IMR-90 (cell line): ENCODE measurements at regions not wholly inside any gene's neighbourhood (a gene's known extent, or its start where the extent isn't known, plus 50 kb on each side); places are given as distances from the start of the nearest gene placed in this dataset.

Experiments
- ATAC-seq: fragments of 200-7000 bp; cut with Tn5 transposase; 2 replicates; pipeline ENCODE4 v1.9.1; 2020; ENCODE audit warnings: low read depth, mild to moderate bottlenecking, moderate library complexity
- BruUV-seq: library from RNA; stranded (reverse); fragments of 400-500 nt; replicated peaks from 2 replicates; lab custom pipeline; 2021; lab: Mats Ljungman, UMichigan
- CTCF ChIA-PET: fragments of 300-600 bp; formaldehyde crosslinking; extraction: SDS; loops from one replicate; lab custom pipeline; 2021; ENCODE audit warnings: antibody characterized with exemption; lab: Yijun Ruan, JAX
- POLR2A ChIA-PET: fragments of 300-600 bp; sonication (Branson Sonifier 250); formaldehyde crosslinking; loops from one replicate; lab custom pipeline; 2022; ENCODE audit warnings: antibody characterized with exemption; ENCODE audit not compliant: unreplicated experiment; lab: Charles Lee
- DNase-seq: peaks from one replicate; pipeline ENCODE4 v3.0.0; 2013
- H2AFZ ChIP-seq: replicated peaks from 2 replicates; pipeline ENCODE3; 2013; ENCODE audit warnings: low read length, mild to moderate bottlenecking; ENCODE audit not compliant: poor library complexity
- H2AK5ac ChIP-seq: 2 replicates; pipeline ENCODE4 v1.6.1; 2013; ENCODE audit warnings: low read depth, low read length, inconsistent platforms
- H2AK9ac ChIP-seq: replicated peaks from 2 replicates; pipeline ENCODE3; 2013; ENCODE audit warnings: mild to moderate bottlenecking, low read depth, low read length, moderate library complexity; ENCODE audit not compliant: poor library complexity
- H2BK120ac ChIP-seq: 2 replicates; pipeline ENCODE4 v1.6.1; 2013; ENCODE audit warnings: low read depth, low read length, inconsistent platforms
- H2BK15ac ChIP-seq: 3 replicates; pipeline ENCODE4 v1.6.1; 2013; ENCODE audit warnings: low read depth, low read length, inconsistent platforms
- H2BK20ac ChIP-seq: 2 replicates; pipeline ENCODE4 v1.6.1; 2013; ENCODE audit warnings: low read depth, mild to moderate bottlenecking, inconsistent platforms, low read length, moderate library complexity
- H2BK5ac ChIP-seq: 2 replicates; pipeline ENCODE4 v1.6.1; 2013; ENCODE audit warnings: mild to moderate bottlenecking, low read depth, low read length, inconsistent platforms; ENCODE audit not compliant: poor library complexity, severe bottlenecking
- H3K14ac ChIP-seq: replicated peaks from 2 replicates; pipeline ENCODE4 v1.6.1; 2013; ENCODE audit warnings: low read depth, low read length, inconsistent platforms
- H3K18ac ChIP-seq: 2 replicates; pipeline ENCODE4 v1.6.1; 2013; ENCODE audit warnings: low read depth, low read length, control low read depth
- H3K23ac ChIP-seq: 2 replicates; pipeline ENCODE4 v1.6.1; 2013; ENCODE audit warnings: low read depth, low read length, inconsistent platforms
- H3K27ac ChIP-seq: 2 replicates; pipeline ENCODE4 v1.5.1; 2013; ENCODE audit warnings: mild to moderate bottlenecking, control low read depth, low read length; ENCODE audit not compliant: insufficient read depth
- H3K27me3 ChIP-seq: 2 replicates; pipeline ENCODE4 v1.6.1; 2013; ENCODE audit warnings: low read length; ENCODE audit not compliant: control insufficient read depth, insufficient read depth
- H3K36me3 ChIP-seq: 2 replicates; pipeline ENCODE4 v1.6.1; 2013; ENCODE audit warnings: low read length, mixed read lengths; ENCODE audit not compliant: control insufficient read depth, insufficient read depth
- H3K4ac ChIP-seq: 2 replicates; pipeline ENCODE4 v1.6.1; 2013; ENCODE audit warnings: low read depth, low read length, inconsistent platforms
- H3K4me1 ChIP-seq: 2 replicates; pipeline ENCODE4 v1.6.1; 2013; ENCODE audit warnings: low read length, mixed read lengths; ENCODE audit not compliant: control insufficient read depth, insufficient read depth
- H3K4me2 ChIP-seq: 2 replicates; pipeline ENCODE4 v1.6.1; 2013; ENCODE audit warnings: low read depth, mild to moderate bottlenecking, control low read depth, low read length, moderate library complexity
- H3K4me3 ChIP-seq: 2 replicates; pipeline ENCODE4 v1.5.1; 2013; ENCODE audit warnings: low read depth, mild to moderate bottlenecking, control low read depth, low read length, moderate library complexity; ENCODE audit not compliant: insufficient read depth
- H3K56ac ChIP-seq: 2 replicates; pipeline ENCODE4 v1.6.1; 2013; ENCODE audit warnings: low read length, inconsistent platforms; ENCODE audit not compliant: insufficient read depth; ENCODE audit errors: extremely low read depth
- H3K79me1 ChIP-seq, 2 experiments: 2 replicates each; pipeline ENCODE4 v1.6.1; 2013; ENCODE audit warnings: low read length in 2 of 2, inconsistent platforms in 1 of 2, low read depth in 1 of 2
- H3K9ac ChIP-seq: 2 replicates; pipeline ENCODE4 v1.6.1; 2013; ENCODE audit warnings: low read depth, low read length, control low read depth
- H3K9me1 ChIP-seq: 2 replicates; pipeline ENCODE4 v1.6.1; 2013; ENCODE audit warnings: low read length, inconsistent platforms; ENCODE audit not compliant: insufficient read depth
- H3K9me3 ChIP-seq: 2 replicates; pipeline ENCODE4 v1.6.1; 2013; ENCODE audit warnings: low read length; ENCODE audit not compliant: control insufficient read depth, insufficient read depth
- H4K20me1 ChIP-seq: 2 replicates; pipeline ENCODE4 v1.6.1; 2013; ENCODE audit warnings: low read length, inconsistent platforms; ENCODE audit not compliant: insufficient read depth
- H4K5ac ChIP-seq: 2 replicates; pipeline ENCODE4 v1.6.1; 2013; ENCODE audit warnings: mild to moderate bottlenecking, low read depth, low read length, control low read depth
- H4K8ac ChIP-seq, 2 experiments: 2 replicates each; pipeline ENCODE4 v1.6.1; 2013; ENCODE audit warnings: low read depth in 2 of 2, low read length in 2 of 2, control low read depth in 1 of 2, inconsistent platforms in 1 of 2
- H4K91ac ChIP-seq: 2 replicates; pipeline ENCODE4 v1.6.1; 2013; ENCODE audit warnings: low read depth, low read length, inconsistent platforms; ENCODE audit not compliant: insufficient read depth
- BHLHE40 ChIP-seq: fragments of 150-350 bp; IDR thresholded peaks from 2 replicates; pipeline ENCODE4 v1.6.1; 2016; ENCODE audit warnings: mild to moderate bottlenecking, low read depth, low read length
- CEBPB ChIP-seq: IDR thresholded peaks from 2 replicates; pipeline ENCODE4 v1.6.1; 2012; ENCODE audit warnings: low read depth, low read length, improper control_type of control experiment
- CHD1 ChIP-seq: IDR thresholded peaks from 2 replicates; pipeline ENCODE4 v1.6.1; 2012; ENCODE audit warnings: low read depth, low read length, improper control_type of control experiment
- CTCF ChIP-seq: conservative IDR thresholded peaks from 2 replicates; pipeline ENCODE4 v1.5.1; 2012; ENCODE audit warnings: mild to moderate bottlenecking, low read depth, low read length, improper control_type of control experiment
- ELK1 ChIP-seq: fragments of 150-350 bp; IDR thresholded peaks from 2 replicates; pipeline ENCODE4 v1.6.1; 2016; ENCODE audit warnings: low read depth, mild to moderate bottlenecking, low read length, moderate library complexity, borderline replicate concordance
- FOS ChIP-seq: fragments of 150-350 bp; IDR thresholded peaks from 2 replicates; pipeline ENCODE4 v1.6.1; 2016; ENCODE audit warnings: low read depth, low read length
- MAFK ChIP-seq: IDR thresholded peaks from 2 replicates; pipeline ENCODE4 v1.6.1; 2012; ENCODE audit warnings: low read depth, low read length, improper control_type of control experiment
- MAZ ChIP-seq: IDR thresholded peaks from 2 replicates; pipeline ENCODE4 v1.6.1; 2012; ENCODE audit warnings: low read depth, mild to moderate bottlenecking, low read length, improper control_type of control experiment, moderate library complexity, borderline replicate concordance
- MXI1 ChIP-seq: IDR thresholded peaks from 2 replicates; pipeline ENCODE4 v1.6.1; 2012; ENCODE audit warnings: low read depth, mild to moderate bottlenecking, low read length, moderate library complexity, borderline replicate concordance
- NFE2L2 ChIP-seq: fragments of 150-350 bp; IDR thresholded peaks from 2 replicates; pipeline ENCODE4 v1.6.1; 2016; ENCODE audit warnings: low read depth, mild to moderate bottlenecking, low read length
- POLR2A ChIP-seq: IDR thresholded peaks from 2 replicates; pipeline ENCODE4 v1.6.1; 2012; ENCODE audit warnings: mild to moderate bottlenecking, low read depth, low read length
- RAD21 ChIP-seq: IDR thresholded peaks from 2 replicates; pipeline ENCODE4 v1.6.1; 2012; ENCODE audit warnings: low read length, improper control_type of control experiment
- RCOR1 ChIP-seq: IDR thresholded peaks from 2 replicates; pipeline ENCODE4 v1.6.1; 2012; ENCODE audit warnings: mild to moderate bottlenecking, low read length, improper control_type of control experiment; ENCODE audit not compliant: insufficient replicate concordance
- RFX5 ChIP-seq: IDR thresholded peaks from 2 replicates; pipeline ENCODE4 v1.8.0; 2012; ENCODE audit warnings: low read depth, mild to moderate bottlenecking, low read length, moderate library complexity
- SMC3 ChIP-seq: fragments of 150-350 bp; IDR thresholded peaks from 2 replicates; pipeline ENCODE4 v1.6.1; 2016; ENCODE audit warnings: low read depth, mild to moderate bottlenecking, antibody characterized with exemption, low read length, moderate library complexity
- USF2 ChIP-seq: fragments of 150-350 bp; IDR thresholded peaks from 2 replicates; pipeline ENCODE4 v1.6.1; 2017; ENCODE audit warnings: mild to moderate bottlenecking, antibody characterized with exemption, low read length, low read depth
- WGBS, 2 experiments: methylation state at CpG; one replicate each; pipeline versions ENCODE4 v1.1.5 to v1.1.7; 2013; ENCODE audit warnings: missing lambda C conversion rate in 2 of 2; ENCODE audit not compliant: insufficient read length in 1 of 2; ENCODE audit errors: extremely low coverage in 2 of 2; 5-methylcytosine and 5-hydroxymethylcytosine counted together
- dilution Hi-C: fragments of 300-500 bp; cut with HindIII; formaldehyde crosslinking; loops from one replicate; pipeline ENCODE4 v1.14.3; 2018; ENCODE audit warnings: low sequenced_read_pairs; ENCODE audit not compliant: unreplicated experiment
- in situ Hi-C: fragments of 300-500 bp; cut with MboI; formaldehyde crosslinking; loops from 3 replicates; pipeline ENCODE4 v1.14.3; 2019; ENCODE audit warnings: low sequenced_read_pairs, inconsistent platforms, mixed read lengths
- intact Hi-C: fragments of 100-400 bp; cut with micrococcal nuclease; formaldehyde crosslinking; loops from 2 replicates; pipeline ENCODE4 v1.10.0; 2022

GRCh38 chr13:58018020-58018419, 386.5 kb downstream of the PCDH17 start:
- no peaks in the 10 kb centered on the region for H4K20me1 ChIP-seq
- no peak overlapping the region for H4K8ac ChIP-seq
- WGBS, 2 experiments, result no CpG with 5 or more reads among the region's 4 CpGs
- CTCF ChIA-PET, result no interaction called here
- H2BK20ac ChIP-seq, result no peak overlapping the region
- POLR2A ChIA-PET, result no interaction called here
- H3K36me3 ChIP-seq, result no peaks in the 10 kb centered on the region
- H3K79me1 ChIP-seq, result no peaks in the 10 kb centered on the region
- no TSS peak for BruUV-seq
- H3K27me3 ChIP-seq, result no peaks in the 10 kb centered on the region
- no peaks in the 10 kb centered on the region for H3K4me1 ChIP-seq
- in situ Hi-C loops (no loop called here), dilution Hi-C loops (no loop called here), intact Hi-C loops (no loop called here)
- H3K4me2 ChIP-seq, result no peak overlapping the region
- H3K9me3 ChIP-seq, result 0 out of 2 replicates have a peak, but pooled peaks cover 2% of the 10 kb centered on the region
- TF ChIP-seq MXI1 (no peak), RCOR1 (no peak), CTCF (no peak), RFX5 (no peak), ELK1 (no peak), BHLHE40 (no peak), FOS (no peak), POLR2A (no peak), CEBPB (no peak), SMC3 (no peak), CHD1 (no peak), NFE2L2 (no peak), MAZ (no peak), USF2 (no peak), MAFK (no peak), RAD21 (no peak)
- H3K18ac ChIP-seq, result no peak overlapping the region
- no peak overlapping the region for H2AK5ac ChIP-seq
- H2AK9ac ChIP-seq, result no peak overlapping the region
- H2BK5ac ChIP-seq, result no peak overlapping the region
- no peak overlapping the region for H3K4ac ChIP-seq
- DNase-seq, result no peak
- no peaks in the 10 kb centered on the region for H3K9me1 ChIP-seq
- no peak overlapping the region for H3K23ac ChIP-seq
- no peak overlapping the region for H3K27ac ChIP-seq
- no peak overlapping the region for H3K9ac ChIP-seq
- H4K5ac ChIP-seq, result no peak overlapping the region
- no peak overlapping the region for H3K56ac ChIP-seq
- H2AFZ ChIP-seq, result no peak overlapping the region
- no peak for ATAC-seq
- no peak overlapping the region for H2BK120ac ChIP-seq
- H3K14ac ChIP-seq, result no peak overlapping the region
- no peak overlapping the region for H2BK15ac ChIP-seq
- no peak overlapping the region for H3K4me3 ChIP-seq
- H4K91ac ChIP-seq, result no peak overlapping the region
